Vagina (tissue), 2 donors: ENCODE measurements at regions not wholly inside any gene's neighbourhood (a gene's known extent, or its start where the extent isn't known, plus 50 kb on each side); places are given as distances from the start of the nearest gene placed in this dataset.

Source experiments
- DNase-seq, 2 donors: peaks; one replicate each; pipeline ENCODE4 v3.0.0-alpha.2; 2017; ENCODE audit errors: extremely low spot score in 2 of 2
- H3K27ac ChIP-seq: fragments of 200-600 bp; sonication (generic); one replicate; pipeline ENCODE4 v1.5.1; 2019
- H3K27me3 ChIP-seq: fragments of 200-600 bp; sonication (generic); one replicate; pipeline ENCODE4 v1.5.1; 2019
- H3K36me3 ChIP-seq, 2 donors: fragments of 200-600 bp; sonication (generic); one replicate each; pipeline ENCODE4 v1.5.1; 2017 to 2019
- H3K4me1 ChIP-seq: fragments of 200-600 bp; sonication (generic); one replicate; pipeline ENCODE4 v1.5.1; 2019
- H3K4me3 ChIP-seq, 2 donors: fragments of 200-600 bp; sonication (generic); 1 replicate in 1 of 2; 2 replicates in 1 of 2; pipeline ENCODE4 v1.5.1; 2016 to 2019
- H3K9me3 ChIP-seq: fragments of 200-600 bp; sonication (generic); one replicate; pipeline ENCODE4 v1.5.1; 2019
- POLR2A ChIP-seq, 2 donors: fragments of 450-650 bp; IDR thresholded peaks; one replicate each; pipeline ENCODE4 v1.6.1; 2017; ENCODE audit warnings: antibody characterized with exemption in 2 of 2, mild to moderate bottlenecking in 2 of 2, moderate library complexity in 2 of 2
- POLR2AphosphoS5 ChIP-seq, 2 donors: sonication (generic); formaldehyde crosslinking; IDR thresholded peaks; one replicate each; pipeline ENCODE4 v1.9.0; 2017; ENCODE audit warnings: antibody characterized with exemption in 2 of 2, mild to moderate bottlenecking in 2 of 2, low read depth in 1 of 2; ENCODE audit not compliant: insufficient read depth in 1 of 2
- intact Hi-C: fragments of 100-400 bp; cut with DNase I; formaldehyde crosslinking; loops from one replicate; pipeline ENCODE4 v1.15.1; 2023
- TF ChIP-seq, protein P1 (sequence below), 3 experiments: fragments of 450-650 bp in 2 of 3; fragments of 200-600 bp in 1 of 3; sonication (generic) in 1 of 3; IDR thresholded peaks; one replicate each; pipeline ENCODE4 v1.5.1; 2017 to 2019; ENCODE audit warnings: antibody characterized with exemption in 3 of 3, mild to moderate bottlenecking in 2 of 3, moderate library complexity in 2 of 3

DNA sequence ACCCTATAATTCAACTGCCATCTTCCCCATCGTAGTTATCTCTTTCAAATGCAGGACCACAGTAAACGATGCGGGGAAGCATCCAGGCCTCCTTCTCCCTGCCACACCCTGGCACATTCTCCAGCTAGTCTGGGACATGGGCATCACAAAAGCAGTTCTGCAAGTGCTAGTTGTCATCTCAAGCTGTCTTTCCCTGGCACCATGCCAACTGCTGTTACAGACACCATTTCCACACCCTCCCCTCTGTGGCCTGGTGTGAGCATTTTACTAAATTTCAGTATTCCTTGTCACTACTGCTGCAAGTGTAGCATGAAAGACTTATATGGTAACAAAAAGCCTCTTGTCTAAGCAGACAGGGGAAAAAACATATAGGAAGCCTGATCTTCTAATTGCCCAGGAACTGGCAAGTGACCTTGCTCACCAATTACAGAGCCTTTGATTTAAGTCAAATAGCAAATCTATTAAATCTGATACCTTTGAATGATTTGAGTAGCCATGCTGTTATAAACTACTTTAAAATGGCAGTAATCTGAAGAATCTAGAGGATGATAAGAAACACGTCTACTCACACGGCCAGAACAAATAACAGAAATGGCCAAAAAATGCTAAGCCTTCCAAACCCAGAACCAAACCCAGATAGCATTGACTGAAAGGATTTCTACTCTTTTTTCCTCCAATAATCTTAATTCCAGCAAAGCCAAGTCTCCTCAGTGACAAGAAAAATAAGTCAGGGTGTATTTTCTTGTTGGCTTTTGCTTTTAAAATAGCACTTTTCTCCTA is 179.0 kb downstream of the NUFIP1 start:
- no peak overlapping the region for H3K4me3 ChIP-seq
- TF ChIP-seq POLR2AphosphoS5 (IDR thresholded peaks at IDR 0.05; ENCODE audit: insufficient read depth in 1 of 2, low read depth in 1 of 2) (no peak), POLR2A (IDR thresholded peaks at IDR 0.05) (no peak)
- TF ChIP-seq, protein P1, sequence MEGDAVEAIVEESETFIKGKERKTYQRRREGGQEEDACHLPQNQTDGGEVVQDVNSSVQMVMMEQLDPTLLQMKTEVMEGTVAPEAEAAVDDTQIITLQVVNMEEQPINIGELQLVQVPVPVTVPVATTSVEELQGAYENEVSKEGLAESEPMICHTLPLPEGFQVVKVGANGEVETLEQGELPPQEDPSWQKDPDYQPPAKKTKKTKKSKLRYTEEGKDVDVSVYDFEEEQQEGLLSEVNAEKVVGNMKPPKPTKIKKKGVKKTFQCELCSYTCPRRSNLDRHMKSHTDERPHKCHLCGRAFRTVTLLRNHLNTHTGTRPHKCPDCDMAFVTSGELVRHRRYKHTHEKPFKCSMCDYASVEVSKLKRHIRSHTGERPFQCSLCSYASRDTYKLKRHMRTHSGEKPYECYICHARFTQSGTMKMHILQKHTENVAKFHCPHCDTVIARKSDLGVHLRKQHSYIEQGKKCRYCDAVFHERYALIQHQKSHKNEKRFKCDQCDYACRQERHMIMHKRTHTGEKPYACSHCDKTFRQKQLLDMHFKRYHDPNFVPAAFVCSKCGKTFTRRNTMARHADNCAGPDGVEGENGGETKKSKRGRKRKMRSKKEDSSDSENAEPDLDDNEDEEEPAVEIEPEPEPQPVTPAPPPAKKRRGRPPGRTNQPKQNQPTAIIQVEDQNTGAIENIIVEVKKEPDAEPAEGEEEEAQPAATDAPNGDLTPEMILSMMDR (IDR thresholded peaks at IDR 0.05), result no peak
- H3K4me1 ChIP-seq, result no peaks in the 10 kb centered on the region
- no peak for DNase-seq
- no peak overlapping the region for H3K27ac ChIP-seq
- intact Hi-C loops, result no loop called here
- no peaks in the 10 kb centered on the region for H3K27me3 ChIP-seq
- no peaks in the 10 kb centered on the region for H3K9me3 ChIP-seq
- H3K36me3 ChIP-seq, result no peaks in the 10 kb centered on the region

DNA sequence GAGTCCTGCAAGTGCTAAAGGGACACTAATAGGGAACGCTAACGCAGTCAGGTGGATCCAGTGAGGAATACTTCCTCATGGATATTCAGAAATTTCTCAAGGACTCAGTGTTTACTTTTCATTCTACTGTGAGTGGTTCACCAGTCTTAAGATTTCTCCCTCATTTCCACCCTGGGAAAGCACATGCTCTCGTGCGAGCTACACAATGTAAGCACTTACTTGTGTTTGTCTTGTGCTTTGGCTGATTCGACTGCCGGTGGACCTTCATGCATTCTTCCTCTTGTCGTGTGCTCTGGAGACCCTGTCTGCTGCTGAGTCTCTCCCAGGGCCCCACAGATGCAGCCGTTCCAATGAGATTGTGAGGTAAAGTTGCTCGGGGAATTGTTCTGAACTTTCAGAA is 180.1 kb downstream of the NUFIP1 start:
- no peak for DNase-seq
- intact Hi-C loops, result no loop called here
- Histone ChIP-seq H3K4me1 (no peaks in the 10 kb centered on the region), H3K36me3 (no peaks in the 10 kb centered on the region), H3K4me3 (no peak overlapping the region), H3K9me3 (no peaks in the 10 kb centered on the region), H3K27ac (no peak overlapping the region), H3K27me3 (no peaks in the 10 kb centered on the region)
- TF ChIP-seq POLR2AphosphoS5 (IDR thresholded peaks at IDR 0.05; ENCODE audit: insufficient read depth in 1 of 2, low read depth in 1 of 2), result no peak
- TF ChIP-seq POLR2A (IDR thresholded peaks at IDR 0.05), result no peak

DNA sequence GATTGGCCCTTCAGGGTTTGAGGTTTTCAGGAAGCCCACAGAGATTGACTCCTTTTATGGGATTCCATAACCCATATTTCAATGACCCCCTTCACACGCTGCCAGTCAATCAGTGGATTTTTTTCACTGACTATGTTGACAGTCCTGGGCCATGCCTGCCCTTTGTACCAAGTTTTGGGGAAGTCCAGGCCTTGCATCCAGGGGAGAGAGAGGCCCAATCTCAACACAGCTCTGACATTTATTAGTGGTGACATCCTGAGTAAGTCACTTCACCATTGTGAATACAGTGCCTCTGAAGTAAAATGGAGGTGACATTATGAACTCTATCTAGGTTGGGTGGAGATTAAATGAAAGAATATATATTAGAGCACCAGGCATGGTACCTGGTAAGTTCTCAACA is 181.1 kb downstream of the NUFIP1 start:
- H3K27me3 ChIP-seq, result no peaks in the 10 kb centered on the region
- no peaks in the 10 kb centered on the region for H3K9me3 ChIP-seq
- H3K36me3 ChIP-seq, result no peaks in the 10 kb centered on the region
- H3K27ac ChIP-seq, result no peak overlapping the region
- intact Hi-C loops, result no loop called here
- no peaks in the 10 kb centered on the region for H3K4me1 ChIP-seq
- TF ChIP-seq, protein P1 (IDR thresholded peaks at IDR 0.05), result no peak
- no peak for TF ChIP-seq POLR2AphosphoS5 (IDR thresholded peaks at IDR 0.05; ENCODE audit: insufficient read depth in 1 of 2, low read depth in 1 of 2)
- TF ChIP-seq POLR2A (IDR thresholded peaks at IDR 0.05), result no peak
- no peak for DNase-seq
- no peak overlapping the region for H3K4me3 ChIP-seq

DNA sequence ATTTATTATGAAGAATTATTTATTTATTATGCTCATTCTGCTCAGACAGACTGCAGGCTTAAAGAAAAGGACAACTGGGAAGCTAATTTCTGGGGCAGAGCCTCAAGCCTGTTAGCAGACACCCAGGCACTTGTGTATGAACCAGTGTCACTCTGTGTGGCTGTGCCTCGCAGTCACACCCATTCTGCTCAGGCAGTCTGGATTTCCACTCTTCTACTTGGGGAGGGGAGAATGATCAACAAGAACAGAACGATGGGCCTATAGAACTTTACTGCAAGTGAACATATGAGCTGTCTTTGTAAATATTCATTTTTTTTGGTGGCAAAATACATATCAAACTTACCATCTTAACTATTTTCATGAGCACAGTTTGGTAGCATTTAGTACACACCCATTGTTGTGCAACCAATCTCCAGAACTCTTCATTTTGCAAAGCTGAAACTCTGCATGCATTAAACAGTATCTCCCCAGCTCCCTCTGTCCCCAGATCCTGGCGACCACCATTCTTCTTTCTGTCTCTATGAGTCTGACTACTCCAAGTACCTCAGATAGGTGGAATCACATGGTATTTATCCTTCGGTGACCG is 181.7 kb downstream of the NUFIP1 start:
- TF ChIP-seq, protein P1 (IDR thresholded peaks at IDR 0.05), result no peak
- no peak for TF ChIP-seq POLR2A (IDR thresholded peaks at IDR 0.05)
- TF ChIP-seq POLR2AphosphoS5 (IDR thresholded peaks at IDR 0.05; ENCODE audit: insufficient read depth in 1 of 2, low read depth in 1 of 2), result no peak
- no peaks in the 10 kb centered on the region for H3K27me3 ChIP-seq
- H3K9me3 ChIP-seq, result no peaks in the 10 kb centered on the region
- no peaks in the 10 kb centered on the region for H3K4me1 ChIP-seq
- H3K4me3 ChIP-seq, result no peak overlapping the region
- H3K36me3 ChIP-seq, result no peaks in the 10 kb centered on the region
- no peak for DNase-seq
- no peak overlapping the region for H3K27ac ChIP-seq
- intact Hi-C loops, result no loop called here

DNA sequence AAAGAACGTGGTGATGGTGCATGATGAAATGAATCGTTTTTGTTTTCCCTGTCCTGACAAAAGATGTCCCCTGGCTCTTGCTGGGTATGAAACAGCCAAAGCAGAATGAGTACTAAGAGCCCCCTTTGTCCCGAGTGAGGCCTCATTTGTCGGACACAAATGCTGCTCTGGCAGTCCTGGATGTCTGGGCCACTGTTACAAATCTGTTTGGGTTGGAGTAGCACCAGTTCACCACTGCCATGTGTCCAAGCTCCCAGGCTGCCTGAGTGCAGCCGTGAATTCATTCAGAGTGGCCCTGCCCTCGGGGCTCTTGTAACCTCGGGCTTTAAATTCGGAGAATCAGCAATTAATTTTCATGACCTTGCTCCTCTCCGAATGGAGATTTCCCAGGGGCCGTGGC is 182.4 kb downstream of the NUFIP1 start:
- TF ChIP-seq, protein P1 (IDR thresholded peaks at IDR 0.05), result no peak
- no peak for TF ChIP-seq POLR2AphosphoS5 (IDR thresholded peaks at IDR 0.05; ENCODE audit: insufficient read depth in 1 of 2, low read depth in 1 of 2)
- no peak for TF ChIP-seq POLR2A (IDR thresholded peaks at IDR 0.05)
- intact Hi-C loops, result no loop called here

More for the DNA sequence above, 182.4 kb downstream of the NUFIP1 start:
- Histone ChIP-seq H3K27me3 (no peaks in the 10 kb centered on the region), H3K27ac (no peak overlapping the region), H3K4me1 (no peaks in the 10 kb centered on the region), H3K36me3 (no peaks in the 10 kb centered on the region), H3K4me3 (no peak overlapping the region), H3K9me3 (no peaks in the 10 kb centered on the region)
- DNase-seq, result no peak
